Vagina (tissue), 2 donors: ENCODE measurements at regions not wholly inside any gene's neighbourhood (a gene's known extent, or its start where the extent isn't known, plus 50 kb on each side); places are given as distances from the start of the nearest gene placed in this dataset.
"Not testable (repeated sequence)": the region's sequence is repeated elsewhere in the genome, so short reads cannot be mapped to it uniquely, and the experiment has no call there.

Experiments
- DNase-seq, 2 donors: peaks; one replicate each; pipeline ENCODE4 v3.0.0-alpha.2; 2017; ENCODE audit errors: extremely low spot score in 2 of 2
- H3K27ac ChIP-seq: fragments of 200-600 bp; sonication (generic); one replicate; pipeline ENCODE4 v1.5.1; 2019
- H3K27me3 ChIP-seq: fragments of 200-600 bp; sonication (generic); one replicate; pipeline ENCODE4 v1.5.1; 2019
- H3K36me3 ChIP-seq, 2 donors: fragments of 200-600 bp; sonication (generic); one replicate each; pipeline ENCODE4 v1.5.1; 2017 to 2019
- H3K4me1 ChIP-seq: fragments of 200-600 bp; sonication (generic); one replicate; pipeline ENCODE4 v1.5.1; 2019
- H3K4me3 ChIP-seq, 2 donors: fragments of 200-600 bp; sonication (generic); 1 replicate in 1 of 2; 2 replicates in 1 of 2; pipeline ENCODE4 v1.5.1; 2016 to 2019
- H3K9me3 ChIP-seq: fragments of 200-600 bp; sonication (generic); one replicate; pipeline ENCODE4 v1.5.1; 2019
- CTCF ChIP-seq, 3 experiments: fragments of 450-650 bp in 2 of 3; fragments of 200-600 bp in 1 of 3; sonication (generic) in 1 of 3; IDR thresholded peaks; one replicate each; pipeline ENCODE4 v1.5.1; 2017 to 2019; ENCODE audit warnings: antibody characterized with exemption in 3 of 3, mild to moderate bottlenecking in 2 of 3, moderate library complexity in 2 of 3
- POLR2A ChIP-seq, 2 donors: fragments of 450-650 bp; IDR thresholded peaks; one replicate each; pipeline ENCODE4 v1.6.1; 2017; ENCODE audit warnings: antibody characterized with exemption in 2 of 2, mild to moderate bottlenecking in 2 of 2, moderate library complexity in 2 of 2
- POLR2AphosphoS5 ChIP-seq, 2 donors: sonication (generic); formaldehyde crosslinking; IDR thresholded peaks; one replicate each; pipeline ENCODE4 v1.9.0; 2017; ENCODE audit warnings: antibody characterized with exemption in 2 of 2, mild to moderate bottlenecking in 2 of 2, low read depth in 1 of 2; ENCODE audit not compliant: insufficient read depth in 1 of 2
- intact Hi-C: fragments of 100-400 bp; cut with DNase I; formaldehyde crosslinking; loops from one replicate; pipeline ENCODE4 v1.15.1; 2023

GRCh38 chr12:116666305-116666673, 71.6 kb downstream of the SPRING1 start:
- Histone ChIP-seq H3K4me1 (peaks cover 12% of the 10 kb centered on the region), H3K27me3 (no peaks in the 10 kb centered on the region), H3K36me3 (no peaks in the 10 kb centered on the region), H3K4me3 (no peak overlapping the region), H3K9me3 (no peaks in the 10 kb centered on the region), H3K27ac (no peak overlapping the region)
- TF ChIP-seq POLR2A (IDR thresholded peaks at IDR 0.05) (no peak), POLR2AphosphoS5 (IDR thresholded peaks at IDR 0.05; ENCODE audit: insufficient read depth in 1 of 2, low read depth in 1 of 2) (no peak), CTCF (IDR thresholded peaks at IDR 0.05) (no peak)
- no peak for DNase-seq
- intact Hi-C loops: no loop called here

- Histone ChIP-seq H3K27me3 (no peaks in the 10 kb centered on the region), H3K27ac (no peak overlapping the region), H3K4me1 (peaks cover 12% of the 10 kb centered on the region), H3K4me3 (no peak overlapping the region), H3K9me3 (no peaks in the 10 kb centered on the region), H3K36me3 (no peaks in the 10 kb centered on the region)
- DNase-seq: no peak
- intact Hi-C loops: no loop called here
- TF ChIP-seq CTCF (IDR thresholded peaks at IDR 0.05): no peak
- no peak for TF ChIP-seq POLR2A (IDR thresholded peaks at IDR 0.05)
Observed at GRCh38 chr12:116665666-116666304, 72.1 kb downstream of the SPRING1 start.

GRCh38 chr12:116664085-116664484, 73.8 kb downstream of the SPRING1 start:
- no peaks in the 10 kb centered on the region for H3K36me3 ChIP-seq
- H3K27me3 ChIP-seq: no peaks in the 10 kb centered on the region
- peaks cover 13% of the 10 kb centered on the region for H3K4me1 ChIP-seq
- TF ChIP-seq POLR2A (IDR thresholded peaks at IDR 0.05) (no peak), POLR2AphosphoS5 (IDR thresholded peaks at IDR 0.05; ENCODE audit: insufficient read depth in 1 of 2, low read depth in 1 of 2) (no peak), CTCF (IDR thresholded peaks at IDR 0.05) (no peak)
- no peak overlapping the region for H3K4me3 ChIP-seq
- intact Hi-C loops: no loop called here
- no peaks in the 10 kb centered on the region for H3K9me3 ChIP-seq
- no peak overlapping the region for H3K27ac ChIP-seq
- no peak for DNase-seq

DNA sequence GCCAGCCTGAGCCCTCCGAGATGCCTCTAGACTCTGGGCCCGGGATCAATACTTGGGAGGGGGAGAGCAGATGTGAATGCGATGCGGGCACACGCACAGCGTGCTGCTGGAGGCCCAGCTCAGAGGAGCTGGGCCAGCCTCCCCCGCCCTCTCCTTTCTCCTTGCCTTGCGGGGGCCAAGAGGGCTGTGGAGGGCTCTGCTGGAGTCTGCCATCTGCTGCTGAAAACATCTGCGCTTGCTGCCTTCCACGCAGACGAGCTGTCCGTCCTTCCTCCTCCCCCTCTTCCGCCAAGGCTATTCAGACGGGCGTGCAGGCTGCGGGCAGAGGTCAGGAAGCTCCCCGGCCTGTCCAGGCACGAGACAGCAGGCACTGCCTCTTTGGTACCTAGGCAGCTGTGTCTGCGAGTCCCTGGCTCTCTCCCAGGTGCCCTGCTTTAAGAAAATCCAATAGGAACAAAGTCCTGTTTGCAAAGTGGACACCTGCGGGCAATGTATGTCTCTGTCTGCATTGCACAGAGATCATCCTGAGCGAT, 75.2 kb downstream of the SPRING1 start:
- no peak overlapping the region for H3K4me3 ChIP-seq
- H3K4me1 ChIP-seq: peaks cover 26% of the 10 kb centered on the region
- no peaks in the 10 kb centered on the region for H3K36me3 ChIP-seq
- DNase-seq: no peak
- TF ChIP-seq POLR2AphosphoS5 (IDR thresholded peaks at IDR 0.05; ENCODE audit: insufficient read depth in 1 of 2, low read depth in 1 of 2): no peak
- intact Hi-C loops: no loop called here
- no peaks in the 10 kb centered on the region for H3K9me3 ChIP-seq
- H3K27ac ChIP-seq: no peak overlapping the region
- H3K27me3 ChIP-seq: no peaks in the 10 kb centered on the region

DNA sequence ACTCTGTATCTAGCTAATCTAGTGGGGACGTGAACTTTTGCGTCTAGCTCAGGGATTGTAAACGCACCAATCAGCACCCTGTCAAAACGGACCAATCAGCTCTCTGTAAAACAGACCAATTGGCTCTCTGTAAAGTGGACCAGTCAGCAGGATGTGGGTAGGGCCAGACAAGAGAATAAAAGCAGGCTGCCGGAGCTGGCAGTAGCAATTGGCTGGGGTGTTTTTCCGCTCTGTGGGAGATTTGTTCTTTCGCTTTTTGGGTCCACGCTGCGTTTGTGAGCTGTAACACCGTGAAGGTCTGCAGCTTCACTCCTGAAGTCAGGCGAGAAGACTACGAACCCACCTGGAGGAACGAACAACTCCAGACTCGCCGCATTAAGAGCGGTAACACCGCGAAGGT, 76.5 kb downstream of the SPRING1 start:
- no peak overlapping the region for H3K4me3 ChIP-seq
- H3K27me3 ChIP-seq: no peaks in the 10 kb centered on the region
- no peak for TF ChIP-seq POLR2AphosphoS5 (IDR thresholded peaks at IDR 0.05; ENCODE audit: insufficient read depth in 1 of 2, low read depth in 1 of 2)
- TF ChIP-seq POLR2A (IDR thresholded peaks at IDR 0.05): no peak
- TF ChIP-seq CTCF (IDR thresholded peaks at IDR 0.05): no peak
- peaks cover 26% of the 10 kb centered on the region for H3K4me1 ChIP-seq
- H3K9me3 ChIP-seq: no peaks in the 10 kb centered on the region
- DNase-seq: no peak
- no peak overlapping the region for H3K27ac ChIP-seq
- no peaks in the 10 kb centered on the region for H3K36me3 ChIP-seq
- intact Hi-C loops: no loop called here

DNA sequence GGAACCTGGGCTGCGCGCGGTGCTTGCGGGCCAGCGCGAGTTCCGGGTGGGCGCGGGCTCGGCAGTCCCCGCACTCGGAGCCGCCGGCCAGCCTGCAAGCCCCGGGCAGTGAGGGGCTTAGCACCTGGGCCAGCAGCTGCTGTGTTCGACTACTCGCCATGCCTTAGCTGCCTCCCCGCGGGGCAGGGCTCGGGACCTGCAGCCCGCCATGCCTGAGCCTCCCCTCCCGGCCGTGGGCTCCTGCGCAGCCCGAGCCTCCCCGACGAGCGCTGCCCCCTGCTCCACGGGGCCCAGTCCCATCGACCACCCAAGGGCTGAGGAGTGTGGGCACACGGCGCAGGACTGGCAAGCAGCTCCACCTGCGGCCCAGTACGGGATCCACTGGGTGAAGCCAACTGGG, 77.1 kb downstream of the SPRING1 start:
- H3K4me3 ChIP-seq, intact Hi-C loops, H3K27me3 ChIP-seq, H3K9me3 ChIP-seq, DNase-seq, H3K36me3 ChIP-seq, H3K27ac ChIP-seq: not testable (repeated sequence)
- H3K4me1 ChIP-seq: peaks cover 21% of the 10 kb centered on the region
